ENCODE measurements at regions not wholly inside any gene's neighbourhood (a gene's known extent, or its start where the extent isn't known, plus 50 kb on each side); places are given as distances from the start of the nearest gene placed in this dataset.
"Not testable (repeated sequence)": the region's sequence is repeated elsewhere in the genome, so short reads cannot be mapped to it uniquely, and the experiment has no call there.

GRCh38 chr17:77840513-77841165, 117.9 kb upstream of the TNRC6C start:
- Histone ChIP-seq H3K27me3 (ENCODE audit: control insufficient read depth, insufficient read depth, low read length) (no peaks in the 10 kb centered on the region), H3K36me3 (ENCODE audit: control insufficient read depth, insufficient read depth, low read length) (no peaks in the 10 kb centered on the region), H3K4me3 (ENCODE audit: low read depth, low read length) (no peak overlapping the region)
- TF ChIP-seq CTCF (IDR thresholded peaks at IDR 0.05; ENCODE audit: insufficient read depth, low read length, severe bottlenecking) = no peak
- FAIRE-seq = no peak
- DNase-seq (ENCODE audit: low read depth) = no peak

- Histone ChIP-seq H3K36me3 (ENCODE audit: control insufficient read depth, insufficient read depth, low read length) (no peaks in the 10 kb centered on the region), H3K4me3 (ENCODE audit: low read depth, low read length) (no peak overlapping the region), H3K27me3 (ENCODE audit: control insufficient read depth, insufficient read depth, low read length) (no peaks in the 10 kb centered on the region)
- FAIRE-seq (no peak), DNase-seq (ENCODE audit: low read depth) (no peak)
- no peak for TF ChIP-seq CTCF (IDR thresholded peaks at IDR 0.05; ENCODE audit: insufficient read depth, low read length, severe bottlenecking)
Measured at GRCh38 chr17:77841742-77842527, 116.6 kb upstream of the TNRC6C start.

- H3K36me3 ChIP-seq (ENCODE audit: control insufficient read depth, insufficient read depth, low read length) = no peaks in the 10 kb centered on the region
- DNase-seq (ENCODE audit: low read depth) = peak; percentile 43
- TF ChIP-seq CTCF (IDR thresholded peaks at IDR 0.05; ENCODE audit: insufficient read depth, low read length, severe bottlenecking) = no peak
- FAIRE-seq = peak; percentile 77
- H3K27me3 ChIP-seq (ENCODE audit: control insufficient read depth, insufficient read depth, low read length) = no peaks in the 10 kb centered on the region
- H3K4me3 ChIP-seq (ENCODE audit: low read depth, low read length) = no peak overlapping the region
Measured at GRCh38 chr17:77842528-77843147, 115.9 kb upstream of the TNRC6C start.

- peak; percentile 62 for DNase-seq (ENCODE audit: low read depth)
- H3K4me3 ChIP-seq (ENCODE audit: low read depth, low read length); H3K36me3 ChIP-seq (ENCODE audit: control insufficient read depth, insufficient read depth, low read length); H3K27me3 ChIP-seq (ENCODE audit: control insufficient read depth, insufficient read depth, low read length); FAIRE-seq: not testable (repeated sequence)
Measured at GRCh38 chr17:77843255-77843895, 115.1 kb upstream of the TNRC6C start.

GRCh38 chr17:77843896-77844295, 114.6 kb upstream of the TNRC6C start:
- H3K4me3 ChIP-seq (ENCODE audit: low read depth, low read length) = no peak overlapping the region
- FAIRE-seq (no peak), DNase-seq (ENCODE audit: low read depth) (peak; percentile 60)
- TF ChIP-seq CTCF (IDR thresholded peaks at IDR 0.05; ENCODE audit: insufficient read depth, low read length, severe bottlenecking) = no peak
- no peaks in the 10 kb centered on the region for H3K36me3 ChIP-seq (ENCODE audit: control insufficient read depth, insufficient read depth, low read length)
- H3K27me3 ChIP-seq (ENCODE audit: control insufficient read depth, insufficient read depth, low read length) = no peaks in the 10 kb centered on the region

- Histone ChIP-seq H3K4me3 (ENCODE audit: low read depth, low read length) (no peak overlapping the region), H3K27me3 (ENCODE audit: control insufficient read depth, insufficient read depth, low read length) (no peaks in the 10 kb centered on the region), H3K36me3 (ENCODE audit: control insufficient read depth, insufficient read depth, low read length) (no peaks in the 10 kb centered on the region)
- FAIRE-seq (no peak), DNase-seq (ENCODE audit: low read depth) (no peak)
- TF ChIP-seq CTCF (IDR thresholded peaks at IDR 0.05; ENCODE audit: insufficient read depth, low read length, severe bottlenecking) = no peak
Measured at GRCh38 chr17:77844681-77845080, 113.8 kb upstream of the TNRC6C start.

All from bronchial epithelial cell (primary cell).